NCI-H2227 treated with DMSO at 0.1 percent for 48 hours (cell line): ENCODE measurements at regions not wholly inside any gene's neighbourhood (a gene's known extent, or its start where the extent isn't known, plus 50 kb on each side); places are given as distances from the start of the nearest gene placed in this dataset.

Experiments
- DNase-seq: peaks from one replicate; lab custom pipeline; 2025; lab: John Stamatoyannopoulos, UW

GRCh38 chr2:220166616-220167015 is 539.2 kb downstream of the SLC4A3 start:
- no peak for DNase-seq

GRCh38 chr2:220167956-220168355 is 540.5 kb downstream of the SLC4A3 start:
- DNase-seq, result no peak

GRCh38 chr2:220168891-220169546 is 541.6 kb downstream of the SLC4A3 start:
- DNase-seq, result no peak

GRCh38 chr2:220174826-220175225 is 547.4 kb downstream of the SLC4A3 start:
- no peak for DNase-seq

GRCh38 chr2:220175967-220176366 is 548.5 kb downstream of the SLC4A3 start:
- no peak for DNase-seq

GRCh38 chr2:220178991-220179695 is 551.7 kb downstream of the SLC4A3 start:
- DNase-seq, result no peak

- no peak for DNase-seq
Measured at GRCh38 chr2:220181165-220181564, 553.7 kb downstream of the SLC4A3 start.

- no peak for DNase-seq
Measured at GRCh38 chr2:220182790-220183189, 555.4 kb downstream of the SLC4A3 start.

GRCh38 chr2:220185766-220186305 is 558.4 kb downstream of the SLC4A3 start:
- DNase-seq, result no peak

GRCh38 chr2:220188031-220188430 is 560.6 kb downstream of the SLC4A3 start:
- DNase-seq, result no peak

GRCh38 chr2:220191031-220191430 is 563.6 kb downstream of the SLC4A3 start:
- DNase-seq, result no peak

- no peak for DNase-seq
Measured at GRCh38 chr2:220191737-220192136, 564.3 kb downstream of the SLC4A3 start.

GRCh38 chr2:220192994-220193753 is 565.7 kb downstream of the SLC4A3 start:
- no peak for DNase-seq

- DNase-seq, result no peak
Measured at GRCh38 chr2:220194630-220195584, 567.5 kb downstream of the SLC4A3 start.

- no peak for DNase-seq
Measured at GRCh38 chr2:220198896-220199295, 571.5 kb downstream of the SLC4A3 start.

- no peak for DNase-seq
Measured at GRCh38 chr2:220202066-220202465, 574.6 kb downstream of the SLC4A3 start.

GRCh38 chr2:220209093-220209492 is 581.7 kb downstream of the SLC4A3 start:
- no peak for DNase-seq

- DNase-seq, result no peak
Measured at GRCh38 chr2:220209751-220210150, 582.3 kb downstream of the SLC4A3 start.

- DNase-seq, result no peak
Measured at GRCh38 chr2:220212296-220213080, 585.1 kb downstream of the SLC4A3 start.

- no peak for DNase-seq
Measured at GRCh38 chr2:220215785-220216184, 588.4 kb downstream of the SLC4A3 start.

- no peak for DNase-seq
Measured at GRCh38 chr2:220219371-220219770, 591.9 kb downstream of the SLC4A3 start.
